ENCODE measurements at regions not wholly inside any gene's neighbourhood (a gene's known extent, or its start where the extent isn't known, plus 50 kb on each side); places are given as distances from the start of the nearest gene placed in this dataset.

DNA sequence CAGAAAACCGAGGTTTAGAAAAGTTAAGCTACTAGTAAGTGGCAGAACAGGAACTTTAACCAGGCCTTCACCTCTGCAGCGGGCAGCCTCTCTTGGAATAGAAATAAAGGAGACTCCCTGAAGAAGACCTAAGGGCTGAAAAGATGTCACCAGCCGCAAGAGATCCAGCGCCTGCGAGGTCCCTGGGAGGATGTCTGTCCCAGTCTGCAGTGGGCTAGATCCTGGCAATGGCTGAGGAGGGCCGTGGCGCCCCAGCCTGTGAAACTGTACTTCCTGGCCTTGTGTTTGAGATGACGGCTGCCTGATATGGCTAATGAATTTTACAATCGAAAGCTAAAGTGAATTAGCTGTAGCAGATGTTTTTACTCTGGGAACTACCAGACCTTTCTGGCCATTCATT is 300.6 kb upstream of the SALL3 start (continued):
- TF ChIP-seq, protein P1, sequence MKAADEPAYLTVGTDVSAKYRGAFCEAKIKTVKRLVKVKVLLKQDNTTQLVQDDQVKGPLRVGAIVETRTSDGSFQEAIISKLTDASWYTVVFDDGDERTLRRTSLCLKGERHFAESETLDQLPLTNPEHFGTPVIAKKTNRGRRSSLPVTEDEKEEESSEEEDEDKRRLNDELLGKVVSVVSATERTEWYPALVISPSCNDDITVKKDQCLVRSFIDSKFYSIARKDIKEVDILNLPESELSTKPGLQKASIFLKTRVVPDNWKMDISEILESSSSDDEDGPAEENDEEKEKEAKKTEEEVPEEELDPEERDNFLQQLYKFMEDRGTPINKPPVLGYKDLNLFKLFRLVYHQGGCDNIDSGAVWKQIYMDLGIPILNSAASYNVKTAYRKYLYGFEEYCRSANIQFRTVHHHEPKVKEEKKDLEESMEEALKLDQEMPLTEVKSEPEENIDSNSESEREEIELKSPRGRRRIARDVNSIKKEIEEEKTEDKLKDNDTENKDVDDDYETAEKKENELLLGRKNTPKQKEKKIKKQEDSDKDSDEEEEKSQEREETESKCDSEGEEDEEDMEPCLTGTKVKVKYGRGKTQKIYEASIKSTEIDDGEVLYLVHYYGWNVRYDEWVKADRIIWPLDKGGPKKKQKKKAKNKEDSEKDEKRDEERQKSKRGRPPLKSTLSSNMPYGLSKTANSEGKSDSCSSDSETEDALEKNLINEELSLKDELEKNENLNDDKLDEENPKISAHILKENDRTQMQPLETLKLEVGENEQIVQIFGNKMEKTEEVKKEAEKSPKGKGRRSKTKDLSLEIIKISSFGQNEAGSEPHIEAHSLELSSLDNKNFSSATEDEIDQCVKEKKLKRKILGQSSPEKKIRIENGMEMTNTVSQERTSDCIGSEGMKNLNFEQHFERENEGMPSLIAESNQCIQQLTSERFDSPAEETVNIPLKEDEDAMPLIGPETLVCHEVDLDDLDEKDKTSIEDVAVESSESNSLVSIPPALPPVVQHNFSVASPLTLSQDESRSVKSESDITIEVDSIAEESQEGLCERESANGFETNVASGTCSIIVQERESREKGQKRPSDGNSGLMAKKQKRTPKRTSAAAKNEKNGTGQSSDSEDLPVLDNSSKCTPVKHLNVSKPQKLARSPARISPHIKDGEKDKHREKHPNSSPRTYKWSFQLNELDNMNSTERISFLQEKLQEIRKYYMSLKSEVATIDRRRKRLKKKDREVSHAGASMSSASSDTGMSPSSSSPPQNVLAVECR (CRISPR knock-in tag; IDR thresholded peaks at IDR 0.05; ENCODE audit: borderline replicate concordance): no peak
- TF ChIP-seq ZC3H4 (CRISPR knock-in tag; IDR thresholded peaks at IDR 0.05; ENCODE audit: borderline replicate concordance): no peak

DNA sequence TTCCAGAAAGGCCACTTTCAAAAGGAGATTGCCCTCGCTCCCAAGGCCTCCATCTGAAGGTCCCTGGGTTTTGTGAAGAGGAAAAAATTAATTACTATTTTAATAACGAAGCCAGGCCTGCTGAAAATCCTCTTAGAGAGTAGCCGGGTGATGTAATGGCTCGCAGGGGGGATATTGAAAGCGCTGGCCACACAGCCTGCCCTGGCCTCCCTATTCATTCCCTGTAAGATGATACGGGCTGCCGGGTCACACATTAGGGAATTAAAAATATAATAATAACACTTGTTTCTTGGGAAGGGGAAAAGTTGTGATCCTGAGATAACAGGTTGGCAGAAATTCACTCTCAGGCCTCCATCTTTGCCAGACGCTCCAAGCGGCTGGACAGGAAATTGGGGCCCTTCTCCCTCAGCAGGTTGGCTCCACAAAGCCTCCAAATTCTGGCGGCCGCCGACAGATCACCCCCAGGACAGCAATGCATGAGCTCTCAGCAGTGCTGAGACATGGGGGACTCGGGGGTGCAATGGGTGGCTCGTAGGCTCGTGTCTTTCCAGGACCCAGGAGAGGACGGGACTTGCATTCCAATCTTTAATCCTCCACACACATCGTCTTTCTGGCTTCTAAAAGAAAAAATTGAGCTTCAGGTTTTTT is 299.9 kb upstream of the SALL3 start:
- CTCF ChIA-PET (ENCODE audit: low intra/inter-chr PET ratio, low total read pairs): no interaction called here
- ATAC-seq: no peak
- no peaks in the 10 kb centered on the region for H4K20me1 ChIP-seq (ENCODE audit: insufficient read depth, low read length)
- H3K4me2 ChIP-seq (ENCODE audit: low read depth, low read length): no peak overlapping the region
- H3K79me2 ChIP-seq (ENCODE audit: insufficient read depth, low read length): no peaks in the 10 kb centered on the region
- in situ Hi-C loops (cut with HindIII; ENCODE audit: extremely low pct_ligation_motif_present, low pct_unique_long_range_greater_than_20kb): loop anchor here (10.0 kb wide), 1 partner anchor 185 kb away; no protein-coding TSS in a partner anchor
- no peaks in the 10 kb centered on the region for H3K36me3 ChIP-seq (replicated peaks in 1 of 2; ENCODE audit: control insufficient read depth in 1 of 2, insufficient read depth in 2 of 2, low read length in 2 of 2)
- no peaks in the 10 kb centered on the region for H3K4me1 ChIP-seq (ENCODE audit: insufficient read depth, low read length)
- intact Hi-C loops (cut with micrococcal nuclease; ENCODE audit: unreplicated experiment): no loop called here
- no peak overlapping the region for H3K4me3 ChIP-seq (replicated peaks in 1 of 3; ENCODE audit: insufficient read depth in 1 of 3, low read depth in 2 of 3, low read length in 3 of 3)
- H3K9ac ChIP-seq (ENCODE audit: insufficient read depth, low read depth, low read length): no peak overlapping the region
- no peak overlapping the region for H2AFZ ChIP-seq (ENCODE audit: low read length)
- 51% methylated on average over 14 of the region's 17 CpGs for WGBS (ENCODE audit: low lambda C conversion rate)
- no peak overlapping the region for H3K27ac ChIP-seq (ENCODE audit: extremely low read length, insufficient read depth, low read length)
- TF ChIP-seq HES4 (CRISPR knock-in tag; IDR thresholded peaks at IDR 0.05; ENCODE audit: borderline replicate concordance): no peak
- no peak for TF ChIP-seq MXD4 (CRISPR knock-in tag; IDR thresholded peaks at IDR 0.05)
- TF ChIP-seq ZNF160 (CRISPR knock-in tag; IDR thresholded peaks at IDR 0.05): no peak
- TF ChIP-seq, protein P2, sequence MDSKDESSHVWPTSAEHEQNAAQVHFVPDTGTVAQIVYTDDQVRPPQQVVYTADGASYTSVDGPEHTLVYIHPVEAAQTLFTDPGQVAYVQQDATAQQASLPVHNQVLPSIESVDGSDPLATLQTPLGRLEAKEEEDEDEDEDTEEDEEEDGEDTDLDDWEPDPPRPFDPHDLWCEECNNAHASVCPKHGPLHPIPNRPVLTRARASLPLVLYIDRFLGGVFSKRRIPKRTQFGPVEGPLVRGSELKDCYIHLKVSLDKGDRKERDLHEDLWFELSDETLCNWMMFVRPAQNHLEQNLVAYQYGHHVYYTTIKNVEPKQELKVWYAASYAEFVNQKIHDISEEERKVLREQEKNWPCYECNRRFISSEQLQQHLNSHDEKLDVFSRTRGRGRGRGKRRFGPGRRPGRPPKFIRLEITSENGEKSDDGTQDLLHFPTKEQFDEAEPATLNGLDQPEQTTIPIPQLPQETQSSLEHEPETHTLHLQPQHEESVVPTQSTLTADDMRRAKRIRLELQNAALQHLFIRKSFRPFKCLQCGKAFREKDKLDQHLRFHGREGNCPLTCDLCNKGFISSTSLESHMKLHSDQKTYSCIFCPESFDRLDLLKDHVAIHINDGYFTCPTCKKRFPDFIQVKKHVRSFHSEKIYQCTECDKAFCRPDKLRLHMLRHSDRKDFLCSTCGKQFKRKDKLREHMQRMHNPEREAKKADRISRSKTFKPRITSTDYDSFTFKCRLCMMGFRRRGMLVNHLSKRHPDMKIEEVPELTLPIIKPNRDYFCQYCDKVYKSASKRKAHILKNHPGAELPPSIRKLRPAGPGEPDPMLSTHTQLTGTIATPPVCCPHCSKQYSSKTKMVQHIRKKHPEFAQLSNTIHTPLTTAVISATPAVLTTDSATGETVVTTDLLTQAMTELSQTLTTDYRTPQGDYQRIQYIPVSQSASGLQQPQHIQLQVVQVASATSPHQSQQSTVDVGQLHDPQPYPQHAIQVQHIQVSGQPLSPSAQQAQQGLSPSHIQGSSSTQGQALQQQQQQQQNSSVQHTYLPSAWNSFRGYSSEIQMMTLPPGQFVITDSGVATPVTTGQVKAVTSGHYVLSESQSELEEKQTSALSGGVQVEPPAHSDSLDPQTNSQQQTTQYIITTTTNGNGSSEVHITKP (CRISPR knock-in tag; IDR thresholded peaks at IDR 0.05; ENCODE audit: low read depth): no peak
- no peak for TF ChIP-seq ZBTB3 (CRISPR knock-in tag; IDR thresholded peaks at IDR 0.05; ENCODE audit: borderline replicate concordance, low read depth)
- no peak for TF ChIP-seq ZKSCAN8 (CRISPR knock-in tag; IDR thresholded peaks at IDR 0.05; ENCODE audit: borderline replicate concordance)
- TF ChIP-seq, protein P3, sequence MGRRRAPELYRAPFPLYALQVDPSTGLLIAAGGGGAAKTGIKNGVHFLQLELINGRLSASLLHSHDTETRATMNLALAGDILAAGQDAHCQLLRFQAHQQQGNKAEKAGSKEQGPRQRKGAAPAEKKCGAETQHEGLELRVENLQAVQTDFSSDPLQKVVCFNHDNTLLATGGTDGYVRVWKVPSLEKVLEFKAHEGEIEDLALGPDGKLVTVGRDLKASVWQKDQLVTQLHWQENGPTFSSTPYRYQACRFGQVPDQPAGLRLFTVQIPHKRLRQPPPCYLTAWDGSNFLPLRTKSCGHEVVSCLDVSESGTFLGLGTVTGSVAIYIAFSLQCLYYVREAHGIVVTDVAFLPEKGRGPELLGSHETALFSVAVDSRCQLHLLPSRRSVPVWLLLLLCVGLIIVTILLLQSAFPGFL (CRISPR knock-in tag; IDR thresholded peaks at IDR 0.05): no peak
- TF ChIP-seq KLF11 (CRISPR knock-in tag; IDR thresholded peaks at IDR 0.05): no peak
- no peak for TF ChIP-seq RBM39 (IDR thresholded peaks at IDR 0.05; ENCODE audit: low read depth, low read length, poor library complexity, severe bottlenecking)
- TF ChIP-seq, protein P4, sequence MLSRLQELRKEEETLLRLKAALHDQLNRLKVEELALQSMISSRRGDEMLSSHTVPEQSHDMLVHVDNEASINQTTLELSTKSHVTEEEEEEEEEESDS (CRISPR knock-in tag; IDR thresholded peaks at IDR 0.05; ENCODE audit: borderline replicate concordance): no peak
- no peak for TF ChIP-seq ZNF282 (IDR thresholded peaks at IDR 0.05; ENCODE audit: partially characterized antibody)
- no peak for TF ChIP-seq SMYD3 (CRISPR knock-in tag; IDR thresholded peaks at IDR 0.05)
- no TSS peak for BruUV-seq (replicated peaks)
- POLR2A ChIA-PET: no interaction called here
- H3K9me3 ChIP-seq (ENCODE audit: low read length): no peaks in the 10 kb centered on the region
- DNase-seq (ENCODE audit: low spot score): no peak
- FAIRE-seq: no peak
- H3K27me3 ChIP-seq (ENCODE audit: control insufficient read depth in 1 of 2, insufficient read depth in 2 of 2, low read length in 2 of 2): peaks cover 4 to 47% of the 10 kb centered on the region in 2 experiments; a peak in 4 of 5 replicates

Data from HepG2 (cell line).